AG09309 (cell line): ENCODE measurements at regions not wholly inside any gene's neighbourhood (a gene's known extent, or its start where the extent isn't known, plus 50 kb on each side); places are given as distances from the start of the nearest gene placed in this dataset.
A peak's percentile ranks its signal among the peaks of the same experiment; 100 is the strongest.
"Not testable (repeated sequence)": the region's sequence is repeated elsewhere in the genome, so short reads cannot be mapped to it uniquely, and the experiment has no call there.

Experiments used
- DNase-seq: peaks from one replicate; pipeline ENCODE4 v3.0.0-alpha.2; 2010; ENCODE audit warnings: low read depth
- H3K4me3 ChIP-seq: 2 replicates; pipeline ENCODE4 v1.5.1; 2011; ENCODE audit warnings: mild to moderate bottlenecking, low read depth, low read length, moderate library complexity; ENCODE audit not compliant: control insufficient read depth
- CTCF ChIP-seq: IDR thresholded peaks from 2 replicates; pipeline ENCODE4 v1.5.1; 2011; ENCODE audit warnings: mild to moderate bottlenecking, low read depth, low read length, inconsistent platforms; ENCODE audit not compliant: insufficient read depth, control insufficient read depth; ENCODE audit errors: missing control alignments

GRCh38 chr1:64340361-64340760 lies 129.6 kb upstream of the CACHD1 start:
- DNase-seq = no peak
- no peak for TF ChIP-seq CTCF
- no peak overlapping the region for H3K4me3 ChIP-seq

- peak; percentile 77 for DNase-seq
- no peak overlapping the region for H3K4me3 ChIP-seq
- TF ChIP-seq CTCF = no peak
These were observed 126.7 kb upstream of the CACHD1 start for GRCh38 chr1:64343105-64343822.

DNA sequence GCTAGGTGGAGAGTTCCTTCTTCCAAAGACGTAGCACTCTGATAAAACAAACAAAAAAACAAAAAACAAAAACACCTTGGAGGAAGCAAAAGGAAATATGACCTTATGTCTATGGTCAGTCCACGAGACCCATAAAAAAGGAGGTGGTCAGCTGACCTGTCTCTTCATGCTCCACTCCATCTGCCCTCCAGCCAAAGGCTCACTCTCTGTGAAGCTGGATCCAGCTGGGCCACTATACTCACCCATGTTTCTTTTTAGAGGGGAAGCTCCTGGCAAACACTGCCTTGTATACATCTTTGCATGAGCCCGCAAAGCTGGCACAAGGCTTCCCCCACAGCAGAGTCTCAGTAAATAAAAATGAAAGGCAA lies 126.1 kb upstream of the CACHD1 start:
- DNase-seq = no peak
- H3K4me3 ChIP-seq = no peak overlapping the region
- TF ChIP-seq CTCF = no peak

- no peak for DNase-seq
- no peak overlapping the region for H3K4me3 ChIP-seq
- TF ChIP-seq CTCF = no peak
These were observed 121.5 kb upstream of the CACHD1 start for GRCh38 chr1:64348270-64348960.

DNA sequence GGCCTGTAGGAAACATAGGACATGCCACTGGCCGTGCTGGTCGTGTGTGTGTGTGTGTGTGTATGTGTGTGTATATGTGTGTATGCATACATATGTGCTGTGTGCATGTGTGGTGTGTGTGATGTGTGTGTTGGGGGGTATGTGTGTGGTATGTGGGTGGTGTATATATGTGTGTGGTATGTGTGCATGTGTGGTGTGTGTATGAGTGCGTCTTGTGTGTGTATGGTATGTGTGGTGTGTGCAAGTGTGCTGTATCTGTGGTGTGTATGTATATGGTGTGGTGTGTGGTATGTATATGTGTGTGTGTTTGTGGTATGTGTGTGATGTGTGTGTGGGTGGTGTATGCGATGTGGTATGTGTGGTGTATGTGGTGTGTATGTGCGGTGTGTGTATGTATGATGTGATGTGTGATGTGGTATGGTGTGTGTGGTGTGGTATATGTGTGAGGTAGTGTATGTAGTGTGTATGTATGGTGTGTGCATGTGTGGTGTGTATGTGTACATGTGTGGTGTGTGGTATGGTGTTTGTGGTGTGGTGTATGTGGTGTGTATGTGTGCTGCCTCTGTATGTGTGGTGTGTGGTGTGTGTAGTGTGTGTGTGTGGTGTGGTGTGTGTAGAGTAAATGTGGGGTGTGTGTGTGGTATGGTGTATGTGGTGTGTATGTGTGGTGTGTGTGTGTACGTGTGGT lies 120.8 kb upstream of the CACHD1 start:
- no peak overlapping the region for H3K4me3 ChIP-seq
- DNase-seq = no peak
- TF ChIP-seq CTCF = no peak

GRCh38 chr1:64355534-64355933 lies 114.4 kb upstream of the CACHD1 start:
- not testable (repeated sequence) for H3K4me3 ChIP-seq, DNase-seq
